ENCODE measurements at regions not wholly inside any gene's neighbourhood (a gene's known extent, or its start where the extent isn't known, plus 50 kb on each side); places are given as distances from the start of the nearest gene placed in this dataset.

DNA sequence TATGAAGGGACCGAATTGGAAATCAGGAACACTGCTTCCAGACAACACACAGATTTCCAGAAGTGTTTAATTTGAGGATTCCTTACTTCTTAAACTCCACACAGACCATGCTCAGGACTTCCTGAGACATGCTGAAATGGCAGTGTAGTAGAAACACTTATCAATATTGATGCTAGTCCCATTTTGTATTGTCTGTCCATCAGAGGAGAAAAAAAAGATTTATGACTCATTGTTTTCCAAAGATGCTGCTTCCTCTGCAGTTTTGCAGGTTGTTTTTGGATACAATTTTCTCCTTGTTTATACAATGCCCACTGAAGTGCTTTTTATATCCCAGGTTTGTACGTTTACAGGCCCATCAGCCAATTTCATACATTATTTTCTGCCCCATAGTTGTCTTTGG, 68.3 kb upstream of the TANC2 start:
- no peak for TF ChIP-seq ZNF384 (IDR thresholded peaks at IDR 0.05)
- no peak for TF ChIP-seq LEF1 (IDR thresholded peaks at IDR 0.05; ENCODE audit: borderline replicate concordance)
- TF ChIP-seq SUZ12 (IDR thresholded peaks at IDR 0.05) = no peak
- TF ChIP-seq FOXA1 (IDR thresholded peaks at IDR 0.05) = no peak
- no peak for TF ChIP-seq ELF4 (IDR thresholded peaks at IDR 0.05)
- TF ChIP-seq SP1 (IDR thresholded peaks at IDR 0.05) = no peak
